CD4-positive, alpha-beta T cell treated with Interleukin-17A for 1 hour (primary cell): ENCODE measurements at regions not wholly inside any gene's neighbourhood (a gene's known extent, or its start where the extent isn't known, plus 50 kb on each side); places are given as distances from the start of the nearest gene placed in this dataset.
"Not testable (repeated sequence)": the region's sequence is repeated elsewhere in the genome, so short reads cannot be mapped to it uniquely, and the experiment has no call there.

ENCODE experiments used
- DNase-seq: peaks from one replicate; pipeline ENCODE4 v3.0.0-alpha.2; 2020

DNA sequence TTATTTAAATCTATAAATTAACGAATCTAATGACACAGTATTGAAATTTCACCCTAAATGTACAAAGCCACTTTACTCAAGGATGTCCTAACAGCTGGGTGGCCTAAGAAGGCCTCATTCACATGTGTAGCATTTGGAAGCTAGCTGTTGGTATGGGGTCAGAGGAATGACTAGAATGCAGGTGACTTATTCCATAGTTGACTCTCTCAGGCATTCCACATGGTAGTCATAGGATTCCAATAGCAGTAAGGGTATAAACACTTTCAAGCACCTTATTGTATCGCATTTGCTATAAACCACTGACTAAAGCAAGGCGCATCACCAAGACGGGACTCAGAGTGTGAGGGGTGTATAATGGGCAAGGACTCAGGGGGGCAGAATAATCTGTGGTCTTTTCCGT, 294.8 kb upstream of the EPHA3 start:
- DNase-seq: no peak

- DNase-seq: no peak
These were observed 291.0 kb upstream of the EPHA3 start for GRCh38 chr3:88816445-88816844.

- no peak for DNase-seq
These were observed 282.5 kb upstream of the EPHA3 start for GRCh38 chr3:88824666-88825564.

DNA sequence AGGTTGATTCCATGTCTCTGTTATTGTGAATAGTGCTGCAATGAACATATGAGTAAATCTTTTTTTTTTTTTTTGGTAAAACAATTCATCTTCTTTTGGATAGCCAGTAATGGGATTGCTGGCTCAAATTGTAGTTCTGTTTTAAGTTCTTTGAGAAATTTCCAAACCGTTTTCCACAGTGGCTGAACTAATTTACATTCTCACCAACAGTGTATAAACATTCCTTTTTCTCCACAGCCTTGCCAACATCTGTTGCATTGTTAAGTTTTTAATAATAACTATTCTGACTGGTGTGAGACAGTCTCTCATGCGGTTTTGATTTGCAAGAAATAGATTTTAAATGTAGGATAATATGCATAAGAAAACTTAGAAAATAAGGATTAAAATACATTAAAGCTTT, 279.0 kb upstream of the EPHA3 start:
- no peak for DNase-seq

- no peak for DNase-seq
These were observed 254.8 kb upstream of the EPHA3 start for GRCh38 chr3:88852606-88853005.

DNA sequence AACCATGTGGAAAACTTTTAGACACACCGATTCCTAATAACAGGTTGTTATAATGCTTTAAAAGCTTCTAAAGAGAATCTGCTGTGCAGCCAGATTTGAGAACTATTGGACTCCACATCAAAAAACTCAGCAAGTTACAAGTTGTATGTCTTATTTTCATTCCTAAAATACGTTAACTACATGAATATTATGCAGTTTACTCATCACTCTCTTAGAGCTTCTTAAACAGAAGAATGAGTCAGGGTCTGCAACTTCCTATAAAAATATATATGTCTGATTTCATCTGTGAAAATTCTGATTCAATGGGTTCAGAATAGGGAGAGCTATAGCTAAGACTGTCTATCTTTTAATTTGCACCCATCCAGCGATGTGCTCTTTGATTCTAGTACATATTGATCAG, 244.2 kb upstream of the EPHA3 start:
- DNase-seq: no peak

- no peak for DNase-seq
These were observed 230.7 kb upstream of the EPHA3 start for GRCh38 chr3:88876724-88877123.

GRCh38 chr3:88879905-88880304, 227.5 kb upstream of the EPHA3 start:
- no peak for DNase-seq

- DNase-seq: no peak
These were observed 225.3 kb upstream of the EPHA3 start for GRCh38 chr3:88882121-88882520.

GRCh38 chr3:88886624-88887023, 220.8 kb upstream of the EPHA3 start:
- DNase-seq: not testable (repeated sequence)

DNA sequence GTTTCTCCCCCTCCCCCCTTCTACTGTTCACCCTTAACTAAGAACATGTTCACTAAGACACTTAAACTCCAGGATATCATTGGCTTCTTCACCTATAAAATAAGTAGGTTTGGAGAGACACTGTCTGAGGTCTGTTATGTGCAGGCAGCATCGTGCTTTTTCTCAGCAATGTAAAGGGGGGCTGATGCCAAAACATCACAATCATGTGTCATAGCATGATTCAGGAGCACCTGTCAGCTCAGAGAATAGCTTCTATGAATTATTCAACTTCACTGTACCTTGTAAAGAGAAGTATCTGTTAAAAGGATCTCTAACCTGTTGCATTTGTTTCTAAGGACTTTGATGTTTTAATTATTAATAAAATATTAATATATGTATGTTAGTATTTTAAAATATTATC, 211.4 kb upstream of the EPHA3 start:
- no peak for DNase-seq

DNA sequence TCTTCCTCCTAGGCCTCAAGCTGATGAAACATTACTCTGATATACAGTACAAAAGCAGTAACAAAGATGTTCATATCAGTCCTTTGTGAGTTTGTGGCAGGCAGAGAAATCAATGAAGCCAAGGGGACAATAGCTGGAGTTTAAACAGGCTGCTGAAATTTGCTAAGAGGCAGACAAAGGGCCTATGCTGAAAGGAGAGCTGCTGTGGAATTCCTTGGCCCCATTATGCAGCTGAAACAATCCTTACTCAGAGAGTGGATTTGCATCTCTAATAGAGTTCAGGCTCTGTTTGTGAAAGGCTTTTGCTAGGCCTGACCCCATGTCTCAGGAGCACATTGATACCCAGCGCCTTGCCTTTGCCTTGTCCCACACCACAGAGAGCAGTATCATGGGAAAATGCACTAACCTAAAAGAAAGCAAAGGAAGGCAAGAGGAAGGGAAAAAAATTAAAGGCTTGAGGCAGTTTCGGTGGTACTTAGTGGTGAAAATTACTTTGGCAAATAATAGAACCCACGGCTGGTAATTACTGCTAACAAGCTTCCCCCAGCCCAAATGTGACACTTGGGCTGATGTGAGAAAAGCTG, 195.0 kb upstream of the EPHA3 start:
- no peak for DNase-seq

- DNase-seq: no peak
These were observed 188.6 kb upstream of the EPHA3 start for GRCh38 chr3:88918841-88919240.

DNA sequence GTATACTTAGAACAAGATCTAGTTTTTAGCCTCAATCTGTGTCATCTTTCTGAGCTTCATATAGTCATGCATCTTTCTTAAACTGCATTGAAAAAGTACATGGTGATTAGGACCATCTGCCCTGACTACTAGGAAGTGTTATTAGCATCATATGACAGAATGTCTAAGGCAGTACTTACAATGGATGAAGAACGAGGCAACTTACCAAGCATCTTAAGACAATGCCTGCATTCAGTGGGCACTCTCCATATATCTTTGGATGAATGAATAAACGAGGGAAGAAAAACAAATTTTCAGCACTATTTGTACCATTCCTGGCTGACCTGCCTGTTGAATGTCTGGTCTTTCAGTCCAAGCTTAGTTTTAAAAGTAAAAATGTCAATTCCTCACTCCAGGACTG, 185.4 kb upstream of the EPHA3 start:
- no peak for DNase-seq

DNA sequence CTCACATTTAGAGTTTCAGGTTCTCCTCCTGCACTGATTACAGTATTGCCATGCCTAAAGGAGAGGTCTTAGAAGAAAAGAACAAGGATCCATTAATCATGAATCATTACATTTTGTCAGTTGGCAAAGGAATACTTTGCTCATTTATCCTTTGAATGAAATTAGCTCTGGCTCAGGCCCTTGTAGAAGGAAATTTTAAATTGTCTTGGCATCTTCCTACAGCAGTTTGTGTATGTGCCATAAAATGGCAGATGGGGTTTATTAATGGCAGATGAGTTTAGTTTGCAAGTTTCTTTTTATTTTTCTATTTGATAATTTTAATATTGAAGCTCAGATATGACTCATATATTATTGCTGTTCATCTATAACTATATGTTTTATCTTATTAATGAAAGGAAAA, 181.2 kb upstream of the EPHA3 start:
- DNase-seq: no peak

DNA sequence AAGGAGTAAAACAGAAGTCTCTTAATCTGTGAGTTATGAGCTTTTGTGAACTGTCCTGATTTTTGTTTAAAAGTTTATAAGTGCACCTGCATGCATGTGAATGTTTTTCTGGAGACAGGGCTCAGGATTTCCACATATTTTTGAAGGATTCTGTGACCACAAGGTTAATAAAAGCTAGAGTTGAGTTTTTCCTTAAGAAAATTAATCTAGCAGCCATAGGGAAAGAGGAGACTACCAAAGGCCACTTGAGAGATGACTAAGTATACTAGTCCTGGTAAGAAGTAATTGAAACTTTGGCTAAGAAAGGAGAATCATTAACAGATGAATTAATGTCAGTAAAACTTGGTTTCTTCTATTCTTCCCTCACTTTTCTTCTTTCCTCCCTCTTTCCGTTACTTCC, 176.8 kb upstream of the EPHA3 start:
- DNase-seq: no peak

GRCh38 chr3:88936831-88937230, 170.6 kb upstream of the EPHA3 start:
- DNase-seq: no peak

DNA sequence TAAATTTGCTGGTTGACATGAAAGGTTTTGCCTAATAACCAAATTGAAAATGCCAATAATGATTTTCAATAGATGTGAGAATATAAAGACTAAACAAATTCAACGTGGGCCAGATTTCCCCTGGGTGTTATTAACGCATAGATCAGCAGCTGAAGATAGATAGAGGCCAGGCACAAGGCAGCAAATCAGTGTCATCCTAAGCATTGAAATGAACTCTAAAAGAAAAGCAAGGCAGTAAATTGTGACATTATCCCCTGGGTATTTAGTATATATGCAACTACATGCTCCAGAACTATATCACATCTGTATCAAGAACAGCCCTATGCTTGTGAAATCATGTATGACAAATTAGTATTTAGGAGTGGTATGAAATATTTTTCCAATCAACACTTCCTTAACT, 167.1 kb upstream of the EPHA3 start:
- no peak for DNase-seq

DNA sequence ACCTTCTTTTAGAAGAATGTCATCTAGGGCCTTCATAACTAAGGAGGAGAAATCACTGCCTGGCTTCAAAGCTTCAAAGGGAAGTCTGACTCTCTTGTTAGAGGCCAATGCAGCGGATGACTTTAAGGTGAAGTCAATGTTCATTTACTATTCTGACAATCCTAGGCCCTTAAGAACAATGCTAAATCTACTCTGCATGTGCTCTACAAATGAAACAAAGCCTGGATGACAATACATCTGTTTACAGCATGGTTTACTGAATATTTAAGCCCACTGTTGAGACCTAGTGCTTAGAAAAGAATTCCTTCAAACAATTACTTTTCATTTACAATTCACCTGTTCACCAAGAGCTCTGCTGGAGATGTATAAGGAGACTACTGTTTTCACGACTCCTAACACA, 160.4 kb upstream of the EPHA3 start:
- DNase-seq: no peak

- DNase-seq: no peak
These were observed 152.6 kb upstream of the EPHA3 start for GRCh38 chr3:88954853-88955252.

DNA sequence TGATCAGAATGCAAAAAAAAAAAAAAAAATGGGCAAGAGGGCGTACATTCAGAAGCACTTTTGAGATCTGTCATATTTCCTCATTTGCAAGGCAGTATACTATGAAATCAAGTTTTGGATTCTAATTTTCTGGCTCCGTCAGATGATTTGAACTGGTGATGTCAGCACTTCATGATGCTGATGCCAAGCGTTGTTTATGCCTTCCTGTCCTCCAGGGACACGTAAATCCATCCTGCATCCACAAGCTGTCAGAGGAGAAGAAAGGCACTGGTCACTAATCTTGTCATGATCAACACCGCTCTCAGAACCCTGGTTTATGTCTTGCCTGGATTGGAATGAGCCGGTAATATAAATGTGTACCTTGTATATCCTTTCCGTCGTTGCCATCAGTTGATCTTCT, 152.1 kb upstream of the EPHA3 start:
- no peak for DNase-seq

DNA sequence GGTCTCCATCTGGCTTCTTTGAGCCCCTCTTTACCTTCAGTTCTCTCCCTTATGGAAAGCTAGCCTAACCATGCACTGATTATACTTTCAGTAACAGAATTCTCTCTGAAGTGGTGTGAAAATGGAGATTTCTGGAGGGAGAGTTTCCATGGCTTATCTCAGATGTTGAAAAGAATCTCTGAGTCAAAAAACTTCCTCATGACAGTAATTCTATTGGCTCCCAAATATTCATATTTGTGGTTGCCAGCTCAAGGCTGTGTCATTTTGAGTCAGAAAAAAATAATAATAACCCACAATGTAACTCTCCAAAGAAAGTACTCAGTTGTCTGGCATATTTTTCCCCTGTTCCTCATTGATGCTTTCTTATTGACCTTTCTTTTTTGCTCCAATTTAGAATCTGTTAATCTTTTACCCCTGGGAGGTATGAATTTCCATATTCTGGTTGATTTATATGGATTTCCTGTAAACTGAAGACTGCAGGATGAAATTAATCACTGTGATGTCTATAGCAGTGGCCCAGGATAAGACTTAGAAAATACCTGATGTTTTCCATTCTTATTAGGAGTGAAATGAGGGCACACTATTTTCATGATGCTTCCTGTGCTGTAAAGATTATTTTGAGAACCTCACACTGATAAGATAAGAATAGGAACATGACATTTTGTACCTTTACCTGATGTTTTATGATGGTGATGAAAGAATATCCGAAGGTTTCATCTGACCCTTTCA, 149.5 kb upstream of the EPHA3 start:
- no peak for DNase-seq

DNA sequence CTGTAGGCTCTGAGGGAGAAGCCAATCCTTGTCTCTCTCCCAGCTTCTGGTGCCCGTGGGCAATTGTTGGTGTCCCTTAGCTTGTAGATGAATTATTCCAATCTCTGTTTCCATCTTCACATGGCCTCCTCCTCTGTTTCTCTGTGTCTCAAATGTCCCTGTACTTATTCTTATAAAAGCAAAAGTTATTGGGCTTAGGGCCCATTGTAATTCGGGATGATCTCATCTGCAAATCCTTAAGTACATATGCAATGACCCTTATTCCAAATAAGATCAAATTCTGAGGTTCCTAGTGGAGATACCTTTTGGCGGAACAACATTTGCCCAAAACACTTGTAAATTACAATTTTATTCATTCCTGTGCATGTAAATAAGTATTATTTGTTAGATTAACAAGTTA, 147.4 kb upstream of the EPHA3 start:
- no peak for DNase-seq

DNA sequence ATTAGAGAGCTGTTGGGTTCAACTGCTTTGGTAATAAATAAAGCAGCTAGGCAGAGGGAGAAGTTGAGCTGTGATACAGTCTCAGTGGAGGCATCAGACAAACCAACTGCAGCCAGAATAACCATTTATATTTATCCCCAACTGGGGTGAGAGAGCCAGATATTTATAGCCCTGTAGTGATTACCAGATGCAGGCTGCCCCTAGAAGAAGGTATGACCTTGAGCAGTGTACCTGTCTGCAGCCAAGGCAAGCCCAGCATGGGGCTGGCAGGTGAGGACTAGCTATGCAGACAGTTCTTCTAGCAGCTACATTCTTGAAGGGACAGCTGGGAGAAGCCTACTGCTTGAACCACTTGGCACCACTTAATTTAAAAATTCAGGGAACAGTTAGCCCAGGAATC, 144.4 kb upstream of the EPHA3 start:
- no peak for DNase-seq
